IPS DF 6.9 (cell line): ENCODE measurements at regions not wholly inside any gene's neighbourhood (a gene's known extent, or its start where the extent isn't known, plus 50 kb on each side); places are given as distances from the start of the nearest gene placed in this dataset.

Experiments
- DNase-seq: peaks from one replicate; pipeline ENCODE4 v3.0.0-alpha.2; 2013; ENCODE audit warnings: low read depth, low spot score
- H3K27ac ChIP-seq: one replicate; pipeline ENCODE4 v1.5.1; 2013; ENCODE audit warnings: low read length, control low read depth
- H3K27me3 ChIP-seq: 2 replicates; pipeline ENCODE4 v1.6.1; 2013; ENCODE audit warnings: mild to moderate bottlenecking, low read length; ENCODE audit not compliant: control insufficient read depth, insufficient read depth
- H3K36me3 ChIP-seq: 2 replicates; pipeline ENCODE4 v1.6.1; 2013; ENCODE audit warnings: low read length; ENCODE audit not compliant: control insufficient read depth, insufficient read depth
- H3K4me1 ChIP-seq: 2 replicates; pipeline ENCODE4 v1.6.1; 2013; ENCODE audit warnings: low read length; ENCODE audit not compliant: control insufficient read depth, insufficient read depth
- H3K4me3 ChIP-seq: 2 replicates; pipeline ENCODE4 v1.5.1; 2013; ENCODE audit warnings: mild to moderate bottlenecking, low read length
- H3K9me3 ChIP-seq: 2 replicates; pipeline ENCODE4 v1.6.1; 2013; ENCODE audit warnings: low read length, inconsistent platforms; ENCODE audit not compliant: control insufficient read depth, insufficient read depth
- WGBS: extraction: QIAGEN DNeasy Blood & Tissue Kit; methylation state at CpG from one replicate; pipeline ENCODE4 v1.1.7; 2013; ENCODE audit warnings: mixed read lengths, missing lambda C conversion rate; ENCODE audit not compliant: insufficient read length, insufficient coverage; 5-methylcytosine and 5-hydroxymethylcytosine counted together

DNA sequence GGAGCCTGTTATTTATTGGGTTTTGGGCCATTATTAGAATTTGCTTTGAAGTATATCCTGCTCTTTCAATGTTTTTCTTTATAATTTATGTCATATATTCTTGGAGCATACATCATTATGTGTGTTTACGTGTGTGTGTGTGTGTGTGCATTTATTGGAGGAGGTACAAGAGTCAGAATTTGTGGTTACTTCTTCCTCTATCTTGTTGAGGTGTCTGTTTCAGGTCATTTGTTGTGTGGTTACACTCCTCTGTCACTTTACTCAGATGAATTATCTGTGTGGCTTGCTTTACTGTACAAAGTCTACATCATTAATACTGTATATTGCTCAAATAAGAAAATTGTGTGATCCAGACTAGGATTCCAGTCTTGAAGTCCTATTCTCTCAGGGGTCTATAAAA, 1957.4 kb upstream of the TENM3 start:
- H3K27ac ChIP-seq = no peak overlapping the region
- no peaks in the 10 kb centered on the region for H3K27me3 ChIP-seq
- no peaks in the 10 kb centered on the region for H3K4me1 ChIP-seq
- WGBS = no CpG with 5 or more reads among the region's 1 CpG
- no peaks in the 10 kb centered on the region for H3K36me3 ChIP-seq
- H3K4me3 ChIP-seq = no peak overlapping the region
- no peaks in the 10 kb centered on the region for H3K9me3 ChIP-seq
- no peak for DNase-seq

DNA sequence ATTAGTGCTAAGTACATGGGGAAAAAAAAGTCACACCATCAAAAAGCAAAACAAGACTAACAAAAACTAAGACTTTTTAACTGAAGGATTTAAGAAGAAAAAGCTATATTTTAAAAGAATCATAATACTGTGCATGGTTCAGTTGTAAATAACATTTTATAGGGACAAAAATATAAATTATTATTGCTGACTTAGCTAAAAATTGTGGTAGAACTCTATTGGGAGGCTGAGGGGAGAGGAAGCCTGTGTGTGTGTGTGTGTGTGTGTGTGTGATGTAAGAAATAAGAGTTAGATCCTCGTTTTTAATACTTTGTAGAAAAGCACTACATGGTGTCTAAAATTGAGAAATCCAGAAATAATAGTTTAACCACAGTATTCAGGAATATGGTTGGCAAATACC, 1950.9 kb upstream of the TENM3 start:
- Histone ChIP-seq H3K9me3 (no peaks in the 10 kb centered on the region), H3K4me3 (no peak overlapping the region), H3K27ac (no peak overlapping the region), H3K36me3 (no peaks in the 10 kb centered on the region), H3K4me1 (no peaks in the 10 kb centered on the region), H3K27me3 (no peaks in the 10 kb centered on the region)
- no CpG with 5 or more reads among the region's 1 CpG for WGBS
- DNase-seq = no peak

DNA sequence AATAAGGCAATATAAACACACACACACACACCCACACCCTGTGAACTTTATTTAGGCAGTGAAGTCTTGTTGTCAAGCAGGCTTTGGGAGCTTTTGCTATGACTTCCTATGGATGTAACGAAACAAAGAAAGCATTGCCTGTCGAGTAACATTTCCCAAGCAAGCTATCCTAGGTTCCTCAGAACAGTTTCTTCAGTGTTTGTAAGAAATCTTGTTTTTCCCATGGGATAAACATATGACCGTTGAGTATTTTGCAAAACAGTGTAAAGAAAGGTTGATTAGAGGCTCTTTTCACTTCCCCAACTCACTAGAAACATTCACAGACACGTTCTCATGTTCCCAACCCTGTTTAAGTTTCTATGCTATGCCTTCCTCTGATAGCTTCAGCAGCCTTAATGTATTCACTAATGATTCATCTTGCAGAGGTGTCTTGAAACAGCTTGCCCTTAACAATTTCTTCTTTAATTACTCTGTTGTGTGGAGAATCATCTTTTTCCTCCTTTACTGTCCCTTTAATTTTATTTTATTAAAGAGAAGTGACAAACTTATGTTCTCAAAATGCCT, 1947.1 kb upstream of the TENM3 start:
- no peak overlapping the region for H3K4me3 ChIP-seq
- H3K36me3 ChIP-seq = no peaks in the 10 kb centered on the region
- no peaks in the 10 kb centered on the region for H3K27me3 ChIP-seq
- no peak overlapping the region for H3K27ac ChIP-seq
- no peaks in the 10 kb centered on the region for H3K4me1 ChIP-seq
- no CpG with 5 or more reads among the region's 4 CpGs for WGBS
- no peak for DNase-seq
- H3K9me3 ChIP-seq = no peaks in the 10 kb centered on the region

DNA sequence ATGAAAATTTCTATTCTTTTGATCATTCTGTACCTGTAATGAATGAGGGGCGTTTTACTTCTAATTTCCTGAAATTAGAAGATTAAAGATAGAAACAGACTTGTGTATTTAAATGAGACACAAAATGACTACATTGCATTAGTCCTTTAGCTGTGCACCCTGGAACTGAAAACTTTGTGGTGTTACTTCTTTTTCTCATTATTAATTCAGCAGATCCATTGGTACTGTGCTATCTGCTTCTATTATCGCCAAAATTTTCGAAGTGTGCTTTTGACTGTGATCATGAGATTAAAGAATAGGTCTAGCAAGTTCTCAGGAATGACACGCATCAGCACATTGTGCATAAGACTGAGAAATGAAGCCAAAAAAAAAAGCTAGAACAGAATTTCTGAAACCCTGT, 1938.9 kb upstream of the TENM3 start:
- Histone ChIP-seq H3K27me3 (no peaks in the 10 kb centered on the region), H3K4me3 (no peak overlapping the region), H3K27ac (no peak overlapping the region), H3K36me3 (no peaks in the 10 kb centered on the region), H3K9me3 (no peaks in the 10 kb centered on the region), H3K4me1 (no peaks in the 10 kb centered on the region)
- DNase-seq = no peak
- WGBS = no CpG with 5 or more reads among the region's 4 CpGs

DNA sequence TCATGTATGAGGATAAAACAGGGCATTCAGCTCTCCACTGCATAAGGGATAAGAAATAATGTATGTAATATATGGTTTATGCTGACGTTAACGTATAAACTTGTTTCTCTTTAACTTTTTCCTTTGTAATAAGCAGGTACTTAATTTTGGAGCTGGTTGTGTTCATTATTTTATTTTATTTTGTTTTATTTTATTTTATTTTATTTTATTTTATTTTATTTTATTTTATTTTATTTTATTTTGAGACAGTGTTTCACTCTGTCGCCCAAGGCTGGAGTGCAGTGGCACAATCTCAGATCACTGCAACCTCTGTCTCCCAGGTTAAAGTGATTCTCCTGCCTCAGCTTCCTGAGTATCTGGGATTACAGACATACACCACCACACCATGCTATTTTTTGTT, 1932.6 kb upstream of the TENM3 start:
- DNase-seq = no peak
- Histone ChIP-seq H3K4me1 (no peaks in the 10 kb centered on the region), H3K4me3 (no peak overlapping the region), H3K27ac (no peak overlapping the region), H3K9me3 (no peaks in the 10 kb centered on the region), H3K27me3 (no peaks in the 10 kb centered on the region), H3K36me3 (no peaks in the 10 kb centered on the region)
- no CpG with 5 or more reads among the region's 3 CpGs for WGBS

DNA sequence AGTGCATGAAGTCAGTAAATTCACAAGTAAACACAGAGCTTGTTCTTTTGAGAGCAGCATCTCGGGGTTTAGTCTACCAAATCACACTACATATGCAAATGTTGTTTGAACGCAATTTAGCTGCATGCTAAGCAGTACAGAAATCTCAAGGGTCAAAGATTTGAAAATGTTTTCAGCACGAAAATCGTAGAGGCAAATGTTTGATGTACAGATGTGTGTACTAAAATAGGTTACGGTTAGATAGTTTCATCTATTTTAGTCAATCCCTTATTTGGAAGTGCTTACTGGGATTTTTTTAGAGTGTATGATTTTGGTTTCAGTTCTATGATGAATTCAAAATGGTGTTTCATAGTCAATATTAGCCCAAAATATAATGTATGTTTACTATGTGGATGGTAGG, 1928.2 kb upstream of the TENM3 start:
- WGBS = no CpG with 5 or more reads among the region's 5 CpGs
- Histone ChIP-seq H3K4me1 (no peaks in the 10 kb centered on the region), H3K36me3 (no peaks in the 10 kb centered on the region), H3K9me3 (no peaks in the 10 kb centered on the region), H3K27me3 (no peaks in the 10 kb centered on the region), H3K4me3 (no peak overlapping the region), H3K27ac (no peak overlapping the region)
- DNase-seq = no peak

DNA sequence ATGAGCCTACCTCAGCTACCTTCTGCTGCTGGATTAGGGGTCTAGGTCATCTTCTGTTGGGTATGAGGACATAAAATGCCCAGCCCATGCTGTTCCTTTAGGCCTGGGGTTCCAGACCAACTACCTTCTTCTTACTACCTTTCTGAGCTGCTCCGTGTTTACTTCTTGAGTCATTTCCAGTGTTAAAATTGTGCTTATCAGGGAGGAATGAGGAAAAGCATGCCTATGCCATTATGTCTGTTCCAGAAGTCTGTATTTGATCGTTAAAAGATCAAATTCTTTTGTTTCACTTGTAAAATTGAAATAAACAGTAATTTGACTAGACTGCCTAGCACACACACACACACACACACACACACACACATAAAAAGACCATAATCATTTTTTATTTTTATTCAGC, 1912.7 kb upstream of the TENM3 start:
- WGBS = no CpG with 5 or more reads among the region's 2 CpGs
- H3K4me1 ChIP-seq = no peaks in the 10 kb centered on the region
- H3K9me3 ChIP-seq = no peaks in the 10 kb centered on the region
- H3K27me3 ChIP-seq = no peaks in the 10 kb centered on the region
- no peak overlapping the region for H3K27ac ChIP-seq
- DNase-seq = no peak
- no peak overlapping the region for H3K4me3 ChIP-seq
- no peaks in the 10 kb centered on the region for H3K36me3 ChIP-seq

DNA sequence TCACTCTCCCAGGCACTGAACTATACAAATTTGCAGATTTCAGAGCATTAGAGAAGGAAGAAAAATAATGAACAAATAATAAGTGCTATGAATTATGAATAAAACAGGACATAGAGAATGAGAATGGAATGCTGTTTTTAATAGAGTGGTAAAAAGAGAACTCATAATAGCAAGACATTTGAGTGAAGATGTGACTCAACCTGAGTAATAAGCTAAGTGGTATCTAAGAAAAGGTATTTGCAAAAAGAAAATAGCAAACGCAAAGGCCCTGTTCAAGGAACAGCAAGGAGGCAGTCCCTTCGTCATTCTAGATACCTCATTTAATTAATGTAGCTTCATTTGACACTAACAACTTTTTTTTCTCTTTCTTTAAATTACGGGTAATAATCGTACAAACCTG, 1910.0 kb upstream of the TENM3 start:
- Histone ChIP-seq H3K36me3 (no peaks in the 10 kb centered on the region), H3K9me3 (no peaks in the 10 kb centered on the region), H3K4me1 (no peaks in the 10 kb centered on the region), H3K4me3 (no peak overlapping the region), H3K27ac (no peak overlapping the region), H3K27me3 (no peaks in the 10 kb centered on the region)
- no peak for DNase-seq
- WGBS = no CpG with 5 or more reads among the region's 4 CpGs

DNA sequence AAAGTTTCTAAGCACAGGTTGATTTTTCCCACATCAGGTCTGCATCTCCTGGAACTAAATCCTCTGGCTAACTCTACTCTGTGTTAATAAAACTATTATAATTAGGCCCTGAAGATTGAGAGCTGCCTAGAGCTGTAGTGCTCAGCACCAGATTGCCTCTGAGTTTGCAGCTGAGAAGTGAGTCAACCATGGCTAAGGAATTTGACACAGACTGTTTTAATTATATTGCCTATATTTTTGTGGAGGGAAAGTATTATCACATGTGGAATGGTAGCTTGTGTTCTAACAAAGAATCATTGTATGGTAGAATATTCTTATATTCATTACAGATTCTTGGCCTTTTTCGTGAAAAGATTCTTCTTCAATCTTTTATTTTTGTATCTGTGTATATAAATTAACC, 1907.6 kb upstream of the TENM3 start:
- WGBS = no CpG with 5 or more reads among the region's 1 CpG
- DNase-seq = no peak
- H3K27ac ChIP-seq = no peak overlapping the region

DNA sequence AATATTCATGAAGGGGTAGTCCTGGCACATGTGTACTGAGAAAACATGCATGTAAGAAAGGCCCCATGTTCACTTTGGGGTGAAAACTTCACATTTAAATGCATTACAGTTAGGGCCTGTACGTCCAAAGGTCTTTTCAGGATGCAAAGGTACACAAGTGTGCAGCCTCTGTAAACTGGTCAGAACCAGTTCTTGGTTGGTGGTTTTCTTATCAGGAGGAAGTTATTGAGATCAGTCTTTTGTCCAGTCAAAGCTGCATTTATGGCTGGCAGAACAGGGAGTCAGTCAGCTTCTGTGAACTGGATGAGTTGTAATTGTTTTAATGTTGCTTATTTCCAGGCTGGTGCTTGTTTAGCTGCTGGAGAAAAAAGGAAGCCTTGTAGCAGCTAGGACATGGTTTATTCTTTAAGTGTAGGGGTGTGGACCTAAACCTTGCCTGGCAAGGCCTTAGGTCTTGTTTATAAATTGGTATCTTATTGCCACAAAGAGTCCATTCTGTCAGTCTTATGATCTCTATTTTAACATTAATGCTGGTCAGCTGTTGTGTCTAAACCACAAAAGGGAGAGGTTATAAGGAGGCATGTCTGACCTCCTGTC, 1906.6 kb upstream of the TENM3 start:
- no peak overlapping the region for H3K27ac ChIP-seq
- H3K27me3 ChIP-seq = no peaks in the 10 kb centered on the region
- DNase-seq = no peak
- H3K36me3 ChIP-seq = no peaks in the 10 kb centered on the region
- H3K9me3 ChIP-seq = no peaks in the 10 kb centered on the region
- no peaks in the 10 kb centered on the region for H3K4me1 ChIP-seq
- WGBS = no CpG with 5 or more reads among the region's 1 CpG
- no peak overlapping the region for H3K4me3 ChIP-seq

More for the DNA sequence above, 1907.6 kb upstream of the TENM3 start:
- H3K9me3 ChIP-seq = no peaks in the 10 kb centered on the region
- no peaks in the 10 kb centered on the region for H3K36me3 ChIP-seq
- H3K27me3 ChIP-seq = no peaks in the 10 kb centered on the region
- no peak overlapping the region for H3K4me3 ChIP-seq
- H3K4me1 ChIP-seq = no peaks in the 10 kb centered on the region

DNA sequence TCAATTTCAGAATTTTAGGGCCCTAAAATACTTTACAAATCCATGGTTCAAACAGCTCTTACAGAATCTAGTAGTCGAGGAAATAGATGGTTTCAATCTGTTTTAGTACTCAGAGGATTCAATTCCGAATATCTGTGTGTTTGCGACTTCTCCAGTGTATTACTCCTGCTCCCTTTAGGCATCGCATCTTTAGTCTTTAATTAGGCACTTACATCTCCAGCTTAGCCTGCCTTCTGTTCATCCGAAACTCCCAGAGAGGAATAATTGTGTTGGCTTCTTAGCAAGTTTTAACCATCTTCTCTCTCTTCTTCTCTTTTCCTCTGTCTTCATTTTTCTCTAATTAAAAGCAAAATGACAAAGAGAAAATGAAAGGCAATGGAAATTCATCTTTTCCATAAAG, 1901.3 kb upstream of the TENM3 start:
- no peak for DNase-seq
- H3K36me3 ChIP-seq = no peaks in the 10 kb centered on the region
- no peak overlapping the region for H3K4me3 ChIP-seq
- H3K27ac ChIP-seq = no peak overlapping the region
- WGBS = no CpG with 5 or more reads among the region's 5 CpGs
- H3K4me1 ChIP-seq = no peaks in the 10 kb centered on the region
- no peaks in the 10 kb centered on the region for H3K9me3 ChIP-seq
- H3K27me3 ChIP-seq = no peaks in the 10 kb centered on the region
